ENCODE measurements at regions not wholly inside any gene's neighbourhood (a gene's known extent, or its start where the extent isn't known, plus 50 kb on each side); places are given as distances from the start of the nearest gene placed in this dataset.

GRCh38 chr11:135061166-135061565 lies 649.1 kb upstream of the B3GAT1 start:
- no peak for DNase-seq (ENCODE audit: low read depth)
- no peak overlapping the region for H3K4me3 ChIP-seq (ENCODE audit: low read length)
- no peak for TF ChIP-seq CTCF (conservative IDR thresholded peaks at IDR 0.05; ENCODE audit: low read depth, low read length)

GRCh38 chr11:135046986-135047385 lies 634.9 kb upstream of the B3GAT1 start:
- no peak overlapping the region for H3K4me3 ChIP-seq (ENCODE audit: low read length)
- no peak for DNase-seq (ENCODE audit: low read depth)
- no peak for TF ChIP-seq CTCF (conservative IDR thresholded peaks at IDR 0.05; ENCODE audit: low read depth, low read length)

GRCh38 chr11:135046556-135046955 lies 634.5 kb upstream of the B3GAT1 start:
- H3K4me3 ChIP-seq (ENCODE audit: low read length) = no peak overlapping the region
- TF ChIP-seq CTCF (conservative IDR thresholded peaks at IDR 0.05; ENCODE audit: low read depth, low read length) = no peak

GRCh38 chr11:135043434-135043833 lies 631.4 kb upstream of the B3GAT1 start:
- no peak overlapping the region for H3K4me3 ChIP-seq (ENCODE audit: low read length)
- no peak for DNase-seq (ENCODE audit: low read depth)
- TF ChIP-seq CTCF (conservative IDR thresholded peaks at IDR 0.05; ENCODE audit: low read depth, low read length) = no peak

More at GRCh38 chr11:135046556-135046955, 634.5 kb upstream of the B3GAT1 start:
- no peak for DNase-seq (ENCODE audit: low read depth)

- no peak for DNase-seq (ENCODE audit: low read depth)
- no peak for TF ChIP-seq CTCF (conservative IDR thresholded peaks at IDR 0.05; ENCODE audit: low read depth, low read length)
- no peak overlapping the region for H3K4me3 ChIP-seq (ENCODE audit: low read length)
Observed at GRCh38 chr11:135037828-135038227, 625.8 kb upstream of the B3GAT1 start.

GRCh38 chr11:135036488-135037297 lies 624.7 kb upstream of the B3GAT1 start:
- TF ChIP-seq CTCF (conservative IDR thresholded peaks at IDR 0.05; ENCODE audit: low read depth, low read length) = no peak
- H3K4me3 ChIP-seq (ENCODE audit: low read length) = no peak overlapping the region
- no peak for DNase-seq (ENCODE audit: low read depth)

GRCh38 chr11:135035282-135035681 lies 623.2 kb upstream of the B3GAT1 start:
- no peak overlapping the region for H3K4me3 ChIP-seq (ENCODE audit: low read length)
- TF ChIP-seq CTCF (conservative IDR thresholded peaks at IDR 0.05; ENCODE audit: low read depth, low read length) = no peak
- DNase-seq (ENCODE audit: low read depth) = no peak
